H54 (cell line): ENCODE measurements at regions not wholly inside any gene's neighbourhood (a gene's known extent, or its start where the extent isn't known, plus 50 kb on each side); places are given as distances from the start of the nearest gene placed in this dataset.
"Not testable (repeated sequence)": the region's sequence is repeated elsewhere in the genome, so short reads cannot be mapped to it uniquely, and the experiment has no call there.

ENCODE experiments used
- DNase-seq: peaks from one replicate; pipeline ENCODE4 v3.0.0; 2011; ENCODE audit warnings: low spot score, mixed read lengths; ENCODE audit not compliant: insufficient read length
- FAIRE-seq: peaks from 3 replicates; lab custom pipeline; 2011; peaks lifted over from hg19 to GRCh38; lab: Jason Lieb, UNC
- POLR2A ChIP-seq: IDR thresholded peaks from 2 replicates; pipeline ENCODE4 v1.6.1; 2011; ENCODE audit warnings: low read depth, mild to moderate bottlenecking, low read length

- no peak for DNase-seq
- FAIRE-seq: no peak
- TF ChIP-seq POLR2A: no peak
These were observed 112.7 kb upstream of the SERPINE2 start for GRCh38 chr2:224151680-224152310.

GRCh38 chr2:224151161-224151560 is 112.1 kb upstream of the SERPINE2 start:
- DNase-seq (no peak), FAIRE-seq (no peak)
- no peak for TF ChIP-seq POLR2A

GRCh38 chr2:224148058-224148457 is 109.0 kb upstream of the SERPINE2 start:
- DNase-seq, FAIRE-seq: not testable (repeated sequence)

GRCh38 chr2:224147174-224147573 is 108.1 kb upstream of the SERPINE2 start:
- no peak for DNase-seq
- no peak for TF ChIP-seq POLR2A
- FAIRE-seq: no peak

- FAIRE-seq: peak; percentile 55
- DNase-seq: no peak
- no peak for TF ChIP-seq POLR2A
These were observed 107.5 kb upstream of the SERPINE2 start for GRCh38 chr2:224146356-224147160.

GRCh38 chr2:224145751-224146355 is 106.8 kb upstream of the SERPINE2 start:
- peak; percentile 26 for DNase-seq
- FAIRE-seq: peak; percentile 94
- no peak for TF ChIP-seq POLR2A

GRCh38 chr2:224143526-224143925 is 104.4 kb upstream of the SERPINE2 start:
- no peak for TF ChIP-seq POLR2A
- FAIRE-seq: no peak
- no peak for DNase-seq

- no peak for TF ChIP-seq POLR2A
- peak; percentile 23 for DNase-seq
- peak; percentile 87 for FAIRE-seq
These were observed 103.6 kb upstream of the SERPINE2 start for GRCh38 chr2:224142397-224143312.

GRCh38 chr2:224141304-224141703 is 102.2 kb upstream of the SERPINE2 start:
- peak; percentile 27 for FAIRE-seq
- DNase-seq: no peak
- TF ChIP-seq POLR2A: no peak

- no peak for TF ChIP-seq POLR2A
- DNase-seq (no peak), FAIRE-seq (no peak)
These were observed 98.1 kb upstream of the SERPINE2 start for GRCh38 chr2:224137208-224137607.

- no peak for FAIRE-seq
These were observed 97.3 kb upstream of the SERPINE2 start for GRCh38 chr2:224136396-224136795.

GRCh38 chr2:224135881-224136280 is 96.8 kb upstream of the SERPINE2 start:
- DNase-seq (no peak), FAIRE-seq (no peak)
- TF ChIP-seq POLR2A: no peak

More at GRCh38 chr2:224136396-224136795, 97.3 kb upstream of the SERPINE2 start:
- no peak for TF ChIP-seq POLR2A
- no peak for DNase-seq

GRCh38 chr2:224134003-224134734 is 95.1 kb upstream of the SERPINE2 start:
- TF ChIP-seq POLR2A: no peak
- FAIRE-seq (no peak), DNase-seq (no peak)

- DNase-seq: no peak
- no peak for TF ChIP-seq POLR2A
- no peak for FAIRE-seq
These were observed 94.3 kb upstream of the SERPINE2 start for GRCh38 chr2:224133387-224133786.
